Endodermal cell (in vitro differentiated cells): ENCODE measurements at regions not wholly inside any gene's neighbourhood (a gene's known extent, or its start where the extent isn't known, plus 50 kb on each side); places are given as distances from the start of the nearest gene placed in this dataset.

Source experiments
- DNase-seq: peaks from one replicate; pipeline ENCODE4 v3.0.0-alpha.2; 2017
- H3K27ac ChIP-seq: 2 replicates; pipeline ENCODE4 v1.5.1; 2013; ENCODE audit warnings: mild to moderate bottlenecking, low read depth, low read length, moderate library complexity
- H3K27me3 ChIP-seq: 2 replicates; pipeline ENCODE4 v1.6.1; 2013; ENCODE audit warnings: mild to moderate bottlenecking, low read length, moderate library complexity; ENCODE audit not compliant: insufficient read depth, control insufficient read depth, poor library complexity, severe bottlenecking
- H3K36me3 ChIP-seq: 2 replicates; pipeline ENCODE4 v1.7.0; 2013; ENCODE audit warnings: mild to moderate bottlenecking, low read length, moderate library complexity; ENCODE audit not compliant: control insufficient read depth, insufficient read depth
- H3K4me1 ChIP-seq: one replicate; pipeline ENCODE4 v1.7.0; 2013; ENCODE audit warnings: low read length; ENCODE audit not compliant: control insufficient read depth, insufficient read depth
- H3K4me3 ChIP-seq: 2 replicates; pipeline ENCODE4 v1.5.1; 2013; ENCODE audit warnings: mild to moderate bottlenecking, low read length, moderate library complexity
- H3K9ac ChIP-seq: 2 replicates; pipeline ENCODE4 v1.6.1; 2013; ENCODE audit warnings: mild to moderate bottlenecking, low read length, moderate library complexity; ENCODE audit not compliant: poor library complexity, severe bottlenecking; ENCODE audit errors: extremely low read depth
- H3K9me3 ChIP-seq: 2 replicates; pipeline ENCODE4 v1.6.1; 2013; ENCODE audit warnings: mild to moderate bottlenecking, low read length, moderate library complexity; ENCODE audit not compliant: control insufficient read depth
- H3K27ac Mint-ChIP-seq: 2 replicates; pipeline ENCODE4 v1.8.0; 2020; ENCODE audit warnings: mixed read lengths
- H3K27me3 Mint-ChIP-seq: 2 replicates; pipeline ENCODE4 v1.8.0; 2021; ENCODE audit warnings: mild to moderate bottlenecking, mixed read lengths; ENCODE audit not compliant: insufficient read depth
- H3K36me3 Mint-ChIP-seq: 2 replicates; pipeline ENCODE4 v1.8.0; 2020; ENCODE audit warnings: low read depth, mixed read lengths
- H3K4me1 Mint-ChIP-seq: 2 replicates; pipeline ENCODE4 v1.8.0; 2020; ENCODE audit warnings: mixed read lengths
- H3K4me3 Mint-ChIP-seq: 2 replicates; pipeline ENCODE4 v1.8.0; 2020; ENCODE audit warnings: mild to moderate bottlenecking, moderate library complexity, mixed read lengths
- H3K9me3 Mint-ChIP-seq: 2 replicates; pipeline ENCODE4 v1.8.0; 2020; ENCODE audit warnings: mild to moderate bottlenecking, mixed read lengths
- WGBS, 2 experiments: methylation state at CpG; one replicate each; pipeline versions ENCODE4 v1.1.5 to v1.1.7; 2013; ENCODE audit warnings: missing lambda C conversion rate in 2 of 2, mixed read lengths in 1 of 2; ENCODE audit not compliant: insufficient coverage in 1 of 2, insufficient read length in 1 of 2; 5-methylcytosine and 5-hydroxymethylcytosine counted together
- TF ChIP-seq, protein P1 (sequence below): fragments of 200-600 bp; sonication (generic); conservative IDR thresholded peaks from 2 replicates; pipeline ENCODE4 v1.5.0; 2021; ENCODE audit warnings: antibody characterized with exemption, mild to moderate bottlenecking

- Mint-ChIP-seq H3K27me3 (no peaks in the 10 kb centered on the region), H3K36me3 (no peaks in the 10 kb centered on the region), H3K4me1 (peaks cover 9% of the 10 kb centered on the region), H3K27ac (no peak overlapping the region), H3K9me3 (no peaks in the 10 kb centered on the region), H3K4me3 (no peak overlapping the region)
- Histone ChIP-seq H3K4me3 (no peak overlapping the region), H3K27ac (no peak overlapping the region), H3K9me3 (no peaks in the 10 kb centered on the region), H3K27me3 (no peaks in the 10 kb centered on the region), H3K4me1 (no peaks in the 10 kb centered on the region), H3K9ac (no peak overlapping the region), H3K36me3 (no peaks in the 10 kb centered on the region)
- WGBS, 2 experiments, result 71 to 86% methylated on average over 2 to 3 of the region's 3 CpGs
- DNase-seq, result no peak
- TF ChIP-seq, protein P1, sequence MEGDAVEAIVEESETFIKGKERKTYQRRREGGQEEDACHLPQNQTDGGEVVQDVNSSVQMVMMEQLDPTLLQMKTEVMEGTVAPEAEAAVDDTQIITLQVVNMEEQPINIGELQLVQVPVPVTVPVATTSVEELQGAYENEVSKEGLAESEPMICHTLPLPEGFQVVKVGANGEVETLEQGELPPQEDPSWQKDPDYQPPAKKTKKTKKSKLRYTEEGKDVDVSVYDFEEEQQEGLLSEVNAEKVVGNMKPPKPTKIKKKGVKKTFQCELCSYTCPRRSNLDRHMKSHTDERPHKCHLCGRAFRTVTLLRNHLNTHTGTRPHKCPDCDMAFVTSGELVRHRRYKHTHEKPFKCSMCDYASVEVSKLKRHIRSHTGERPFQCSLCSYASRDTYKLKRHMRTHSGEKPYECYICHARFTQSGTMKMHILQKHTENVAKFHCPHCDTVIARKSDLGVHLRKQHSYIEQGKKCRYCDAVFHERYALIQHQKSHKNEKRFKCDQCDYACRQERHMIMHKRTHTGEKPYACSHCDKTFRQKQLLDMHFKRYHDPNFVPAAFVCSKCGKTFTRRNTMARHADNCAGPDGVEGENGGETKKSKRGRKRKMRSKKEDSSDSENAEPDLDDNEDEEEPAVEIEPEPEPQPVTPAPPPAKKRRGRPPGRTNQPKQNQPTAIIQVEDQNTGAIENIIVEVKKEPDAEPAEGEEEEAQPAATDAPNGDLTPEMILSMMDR, result no peak
Observed at GRCh38 chr10:106132956-106133355, 1031.5 kb downstream of the SORCS1 start.

DNA sequence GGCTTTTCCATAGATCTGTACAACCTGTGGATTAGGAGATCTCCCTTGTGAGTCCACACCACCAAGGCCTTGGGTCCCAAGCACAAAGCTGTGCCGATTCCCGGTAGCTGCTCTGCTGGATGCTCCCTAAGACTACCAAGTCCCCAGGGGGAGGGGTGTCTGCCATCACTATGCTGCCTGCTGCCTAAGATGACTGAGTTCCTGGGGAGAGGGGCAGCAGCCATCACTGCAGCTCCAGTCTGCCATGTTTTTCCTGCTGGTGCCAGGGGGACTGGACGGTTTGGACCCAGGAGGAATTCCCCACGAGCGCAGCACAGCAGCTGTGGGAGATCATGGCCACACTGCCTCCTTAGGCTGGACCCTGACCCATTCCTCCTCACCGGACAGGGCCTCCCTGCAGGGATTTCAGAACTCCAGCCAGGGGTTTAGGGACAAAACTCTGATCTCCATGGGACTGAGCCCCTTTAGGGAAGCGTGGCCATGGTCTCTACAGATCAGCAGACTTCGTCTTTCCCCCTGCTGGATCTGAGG is 1049.8 kb downstream of the SORCS1 start:
- Mint-ChIP-seq H3K4me1 (peaks cover 2% of the 10 kb centered on the region), H3K9me3 (peaks cover 26% of the 10 kb centered on the region), H3K27ac (no peak overlapping the region), H3K27me3 (no peaks in the 10 kb centered on the region), H3K4me3 (no peak overlapping the region), H3K36me3 (no peaks in the 10 kb centered on the region)
- WGBS, 2 experiments, result 93 to 96% methylated on average over 7 to 8 of the region's 8 CpGs
- no peak overlapping the region for H3K4me3 ChIP-seq
- H3K36me3 ChIP-seq, result no peaks in the 10 kb centered on the region
- H3K4me1 ChIP-seq, result peaks cover 2% of the 10 kb centered on the region
- DNase-seq, result no peak
- no peaks in the 10 kb centered on the region for H3K27me3 ChIP-seq
- no peak overlapping the region for H3K9ac ChIP-seq
- peaks cover 12% of the 10 kb centered on the region for H3K9me3 ChIP-seq
- no peak overlapping the region for H3K27ac ChIP-seq
- TF ChIP-seq, protein P1, result no peak

DNA sequence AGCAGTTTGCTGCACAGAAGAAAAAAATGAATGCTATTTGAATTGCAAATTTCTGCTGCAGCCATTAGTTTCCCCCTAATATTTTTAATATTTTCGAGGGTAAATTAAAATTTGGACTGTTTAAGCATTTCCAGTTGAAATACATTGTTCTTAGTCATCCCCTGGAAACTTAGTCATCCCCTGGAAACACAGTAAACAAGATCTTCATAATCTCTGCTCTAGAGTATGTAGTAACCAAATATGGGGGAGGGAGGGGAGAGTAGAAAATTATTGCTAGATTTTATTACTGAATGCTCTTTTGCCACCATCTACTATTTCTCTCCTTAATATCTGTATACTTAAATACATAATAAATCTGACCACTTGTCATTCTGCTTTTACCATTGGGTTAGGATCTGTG is 1053.3 kb downstream of the SORCS1 start:
- Mint-ChIP-seq H3K9me3 (peaks cover 5% of the 10 kb centered on the region), H3K4me1 (peaks cover 15% of the 10 kb centered on the region), H3K36me3 (no peaks in the 10 kb centered on the region), H3K27me3 (no peaks in the 10 kb centered on the region), H3K4me3 (no peak overlapping the region), H3K27ac (no peak overlapping the region)
- H3K4me1 ChIP-seq, result peaks cover 14% of the 10 kb centered on the region
- DNase-seq, result no peak
- no peak overlapping the region for H3K9ac ChIP-seq
- no peak overlapping the region for H3K4me3 ChIP-seq
- no peaks in the 10 kb centered on the region for H3K9me3 ChIP-seq
- no peak overlapping the region for H3K27ac ChIP-seq
- 67% methylated on average over 1 of the region's 1 CpG; no CpG with 5 or more reads in 1 of the 2 experiments for WGBS, 2 experiments
- H3K27me3 ChIP-seq, result no peaks in the 10 kb centered on the region
- TF ChIP-seq, protein P1, result no peak
- H3K36me3 ChIP-seq, result no peaks in the 10 kb centered on the region
